ENCODE measurements at regions not wholly inside any gene's neighbourhood (a gene's known extent, or its start where the extent isn't known, plus 50 kb on each side); places are given as distances from the start of the nearest gene placed in this dataset.

DNA sequence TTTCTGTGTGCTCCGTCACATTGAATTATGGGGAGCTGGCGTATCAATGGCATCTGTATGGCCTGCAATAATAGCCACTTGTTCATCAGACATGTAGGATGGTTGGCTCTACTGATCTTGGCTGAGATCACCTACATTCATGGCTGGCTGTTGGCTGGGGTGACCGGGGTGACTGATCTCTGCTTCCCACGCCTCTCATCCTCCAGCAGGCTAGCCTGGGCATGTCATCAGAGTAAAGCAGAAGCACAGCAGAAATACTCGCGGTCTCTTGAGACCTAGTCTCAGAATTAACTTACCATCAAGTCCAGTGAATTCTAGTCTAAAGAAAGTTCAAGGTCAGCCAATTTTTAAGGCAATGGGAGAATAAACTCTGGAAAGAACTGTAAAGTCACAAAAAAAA is 257.7 kb upstream of the GLI3 start:
- TF ChIP-seq EZH2phosphoT487 (IDR thresholded peaks at IDR 0.05; ENCODE audit: borderline replicate concordance) (no peak), EZH2 (IDR thresholded peaks at IDR 0.05) (no peak)
- TF ChIP-seq, protein P1, sequence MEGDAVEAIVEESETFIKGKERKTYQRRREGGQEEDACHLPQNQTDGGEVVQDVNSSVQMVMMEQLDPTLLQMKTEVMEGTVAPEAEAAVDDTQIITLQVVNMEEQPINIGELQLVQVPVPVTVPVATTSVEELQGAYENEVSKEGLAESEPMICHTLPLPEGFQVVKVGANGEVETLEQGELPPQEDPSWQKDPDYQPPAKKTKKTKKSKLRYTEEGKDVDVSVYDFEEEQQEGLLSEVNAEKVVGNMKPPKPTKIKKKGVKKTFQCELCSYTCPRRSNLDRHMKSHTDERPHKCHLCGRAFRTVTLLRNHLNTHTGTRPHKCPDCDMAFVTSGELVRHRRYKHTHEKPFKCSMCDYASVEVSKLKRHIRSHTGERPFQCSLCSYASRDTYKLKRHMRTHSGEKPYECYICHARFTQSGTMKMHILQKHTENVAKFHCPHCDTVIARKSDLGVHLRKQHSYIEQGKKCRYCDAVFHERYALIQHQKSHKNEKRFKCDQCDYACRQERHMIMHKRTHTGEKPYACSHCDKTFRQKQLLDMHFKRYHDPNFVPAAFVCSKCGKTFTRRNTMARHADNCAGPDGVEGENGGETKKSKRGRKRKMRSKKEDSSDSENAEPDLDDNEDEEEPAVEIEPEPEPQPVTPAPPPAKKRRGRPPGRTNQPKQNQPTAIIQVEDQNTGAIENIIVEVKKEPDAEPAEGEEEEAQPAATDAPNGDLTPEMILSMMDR (IDR thresholded peaks at IDR 0.05 in 2 of 3, conservative IDR thresholded peaks at IDR 0.05 in 1 of 3; ENCODE audit: borderline replicate concordance in 1 of 3, insufficient read depth in 1 of 3, low read depth in 2 of 3, low read length in 2 of 3): no peak
